CD1c-positive myeloid dendritic cell (primary cell): ENCODE measurements at regions not wholly inside any gene's neighbourhood (a gene's known extent, or its start where the extent isn't known, plus 50 kb on each side); places are given as distances from the start of the nearest gene placed in this dataset.
A peak's percentile ranks its signal among the peaks of the same experiment; 100 is the strongest.

Experiments used
- DNase-seq: peaks from one replicate; pipeline ENCODE4 v3.0.0-alpha.2; 2016; ENCODE audit errors: extremely low spot score

DNA sequence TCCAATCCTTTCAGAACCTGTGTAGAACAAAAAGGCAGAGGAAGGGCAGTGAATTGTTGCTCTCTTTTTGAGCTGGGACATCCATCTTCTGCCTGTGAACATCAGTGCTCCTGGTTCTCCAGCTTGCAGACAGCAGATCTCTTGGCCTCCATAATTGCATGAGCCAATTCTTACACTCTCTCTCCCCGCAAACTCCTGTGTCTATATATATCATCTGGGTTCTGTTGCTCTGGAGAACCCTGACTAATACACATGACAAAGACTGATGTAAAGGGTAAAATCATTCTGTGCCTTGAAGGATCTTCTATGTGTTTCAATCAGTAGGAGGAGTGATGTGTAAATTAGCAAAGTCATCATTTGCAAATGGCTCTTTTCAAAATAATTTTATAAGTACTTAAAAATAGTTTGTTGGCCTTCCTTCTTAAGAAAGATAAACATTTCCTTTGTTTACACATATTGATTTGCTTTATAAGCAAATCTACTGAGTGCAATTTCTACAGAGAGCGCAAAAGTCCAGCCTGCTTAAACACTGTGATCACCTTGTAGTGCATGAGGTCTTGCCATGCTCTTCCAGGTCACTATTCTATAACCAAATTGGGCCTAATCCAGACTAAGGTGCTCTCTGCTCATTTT is 154.9 kb upstream of the ANKRD28 start:
- no peak for DNase-seq

DNA sequence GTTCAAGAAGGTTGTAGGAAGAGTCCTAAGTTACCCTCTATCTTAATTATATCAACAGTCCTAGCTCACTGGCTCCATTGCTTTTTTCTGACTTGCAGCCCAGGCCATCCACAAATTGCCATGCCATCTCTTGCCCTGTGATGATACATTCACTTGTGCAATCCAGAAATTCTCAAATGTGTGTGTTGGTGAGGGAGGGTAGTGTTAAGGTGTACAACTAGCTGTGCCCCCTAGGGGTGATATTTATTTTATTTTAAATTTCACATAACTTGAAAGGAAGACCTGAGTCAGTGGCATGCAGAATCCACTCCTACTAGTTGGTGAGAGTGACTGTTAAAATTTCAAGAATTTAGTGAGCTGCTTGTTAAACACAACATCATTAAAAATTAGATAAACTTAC is 156.1 kb upstream of the ANKRD28 start:
- no peak for DNase-seq

DNA sequence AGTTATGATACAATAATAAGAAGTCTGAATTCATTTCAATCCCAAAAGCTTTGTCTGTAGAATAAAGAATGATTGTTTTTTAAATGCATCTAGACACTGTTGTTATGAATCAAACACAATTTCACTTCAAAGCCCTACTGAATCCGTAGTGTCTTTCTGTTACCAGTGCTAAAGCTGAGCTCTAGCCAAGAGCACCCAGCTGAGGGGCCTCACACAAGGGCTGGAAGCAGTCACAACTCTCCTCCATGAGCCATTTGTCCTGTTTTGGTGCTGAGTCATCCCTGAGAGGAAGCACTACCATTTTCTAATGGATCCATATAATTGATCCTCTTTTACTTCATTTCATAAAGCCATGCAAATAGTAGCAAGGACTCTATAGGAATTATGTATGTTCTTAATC is 158.2 kb upstream of the ANKRD28 start:
- no peak for DNase-seq

DNA sequence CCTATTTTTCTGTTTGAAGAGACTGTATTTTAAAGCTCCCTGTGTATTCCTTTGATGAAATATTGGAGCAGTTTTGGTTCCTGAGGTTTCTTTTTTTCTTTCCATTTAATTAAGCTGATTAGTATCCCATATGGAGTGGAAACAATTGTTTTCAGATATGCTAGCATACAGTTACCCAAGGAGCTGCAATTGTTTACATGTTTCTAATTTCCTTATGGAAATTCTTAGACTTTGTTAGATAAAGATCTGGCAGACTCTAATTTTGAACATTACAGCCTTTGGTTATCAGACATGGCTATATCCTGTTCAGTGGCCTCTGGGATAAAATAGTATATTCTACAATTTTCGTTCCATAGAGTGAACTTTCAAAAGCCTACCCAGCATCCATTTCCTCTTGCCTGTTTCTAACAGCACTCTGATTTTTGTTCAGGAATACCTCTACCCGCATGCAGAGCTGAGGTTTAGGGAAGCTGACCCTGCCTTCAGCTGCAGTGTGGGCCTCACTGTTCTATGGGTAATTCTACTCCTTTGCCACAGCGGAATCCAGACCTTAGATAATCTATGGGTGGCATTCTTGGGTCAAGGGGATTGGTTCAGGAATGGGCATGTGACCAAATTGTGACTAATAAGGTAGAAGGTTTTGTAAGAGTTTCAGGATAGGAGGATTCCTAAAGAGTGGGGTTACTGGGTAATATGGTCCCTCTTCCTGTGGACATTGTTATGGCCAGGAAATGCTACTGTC is 161.1 kb upstream of the ANKRD28 start:
- DNase-seq: no peak

DNA sequence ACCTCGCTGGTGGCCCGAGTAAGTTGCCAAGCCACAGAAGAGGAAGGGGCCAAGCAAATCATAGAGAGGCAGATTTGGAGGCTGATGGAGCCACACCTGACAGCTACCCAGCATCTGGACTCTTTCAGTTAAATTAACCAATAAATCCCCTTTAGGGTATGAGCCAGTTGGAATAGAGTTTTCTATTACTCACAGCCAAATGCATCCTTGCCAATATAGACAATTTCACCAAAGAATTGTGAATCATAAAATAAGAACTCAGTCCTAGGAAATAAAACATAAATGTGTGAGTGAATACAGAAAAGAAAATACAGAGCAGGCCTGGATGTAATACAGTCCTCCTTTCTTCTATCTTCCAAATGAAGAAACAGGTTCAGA is 161.6 kb upstream of the ANKRD28 start:
- DNase-seq: no peak

DNA sequence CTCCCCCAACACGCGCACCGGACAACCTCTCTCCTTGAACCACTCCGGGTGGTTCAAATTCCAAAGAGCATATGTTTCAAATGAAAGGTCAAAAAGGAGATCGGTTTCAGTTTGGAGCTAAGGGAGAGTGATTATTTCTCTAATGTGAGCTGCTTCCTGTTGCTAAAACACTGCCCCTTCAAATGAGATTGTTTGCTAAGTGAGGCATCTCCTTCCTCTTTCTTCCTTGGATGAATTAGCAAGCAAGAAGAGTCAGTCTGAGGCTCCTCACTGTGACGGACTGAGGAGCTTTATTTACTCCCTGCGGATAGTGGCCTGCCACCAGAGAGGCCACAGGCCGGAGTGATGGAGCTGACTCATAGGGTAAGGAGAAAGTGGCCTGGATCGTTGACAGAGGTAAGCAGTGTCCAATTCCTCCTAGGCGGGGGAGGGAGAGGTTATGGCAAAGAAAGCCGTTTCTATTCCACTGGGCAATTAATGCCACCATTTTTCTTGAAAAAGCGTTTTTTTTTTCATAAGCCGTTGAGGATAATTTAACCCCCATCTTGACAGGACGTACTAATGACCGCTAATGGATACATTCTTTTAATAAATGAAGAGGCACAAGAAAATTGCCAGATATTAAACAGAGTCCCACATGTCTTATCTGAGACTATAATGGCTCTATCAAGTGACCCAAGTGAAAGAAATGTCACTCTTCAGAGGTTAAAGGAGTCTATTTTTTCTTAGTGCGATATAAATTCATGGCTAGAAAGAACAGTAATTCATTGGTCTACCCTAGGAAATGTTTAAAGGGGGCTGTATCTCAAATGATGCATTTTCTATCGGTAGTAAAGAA is 167.0 kb upstream of the ANKRD28 start:
- DNase-seq: peak; percentile 29

DNA sequence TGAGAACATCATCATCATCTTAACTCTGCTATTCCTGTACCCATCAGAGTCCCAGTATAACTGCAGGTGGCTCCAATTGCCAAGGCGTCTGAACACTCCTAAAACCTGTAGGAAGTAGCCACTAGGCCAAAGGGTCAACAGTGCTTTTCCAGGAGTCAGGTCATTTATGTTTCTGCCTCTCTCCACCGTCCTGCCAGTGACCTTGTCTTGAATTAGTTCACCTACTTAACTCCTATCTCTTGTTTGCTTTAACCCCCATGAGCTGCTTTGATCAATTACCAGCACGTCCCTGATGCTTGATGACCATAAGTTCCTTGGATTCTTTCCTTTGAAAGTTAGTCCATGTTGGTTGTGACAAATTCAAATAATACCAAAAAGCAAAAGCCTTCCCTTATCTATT is 169.8 kb upstream of the ANKRD28 start:
- no peak for DNase-seq

DNA sequence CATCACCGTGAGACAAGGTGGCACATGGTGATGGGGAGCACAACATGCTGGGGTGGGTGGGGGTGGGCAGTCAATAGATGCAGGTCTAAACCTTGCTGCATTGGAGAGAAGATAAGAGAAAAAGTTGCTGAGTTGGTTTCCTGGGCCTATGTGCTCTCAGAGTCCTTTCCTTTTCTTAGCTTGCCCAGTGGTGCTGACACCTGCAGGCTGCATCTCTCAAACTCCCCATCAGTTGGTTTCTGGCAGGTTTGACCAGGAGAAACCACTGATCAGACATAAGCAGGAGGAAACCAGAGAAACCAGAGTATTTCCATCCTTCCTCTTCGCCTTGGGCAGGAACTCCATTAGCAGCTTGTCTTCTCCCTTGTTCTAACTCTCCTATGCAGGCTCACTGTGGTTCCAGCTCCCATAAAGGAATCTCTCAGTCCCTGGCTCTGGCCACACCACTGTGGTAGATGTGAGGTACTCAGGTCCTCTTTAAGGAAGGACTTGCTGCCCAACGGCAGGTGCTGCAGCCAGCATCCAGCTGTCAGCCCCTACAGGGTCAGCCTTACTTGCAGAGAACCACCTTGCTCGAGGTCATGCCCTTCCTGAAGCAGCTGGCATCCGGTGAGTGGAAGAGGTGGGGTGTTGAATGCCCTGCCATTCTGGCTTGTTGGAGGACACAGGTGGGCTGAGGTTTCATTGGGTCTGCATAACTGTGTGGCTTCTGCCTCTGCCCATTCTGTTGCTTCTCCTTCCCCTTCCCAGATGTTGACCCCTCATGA is 172.3 kb upstream of the ANKRD28 start:
- DNase-seq: no peak

DNA sequence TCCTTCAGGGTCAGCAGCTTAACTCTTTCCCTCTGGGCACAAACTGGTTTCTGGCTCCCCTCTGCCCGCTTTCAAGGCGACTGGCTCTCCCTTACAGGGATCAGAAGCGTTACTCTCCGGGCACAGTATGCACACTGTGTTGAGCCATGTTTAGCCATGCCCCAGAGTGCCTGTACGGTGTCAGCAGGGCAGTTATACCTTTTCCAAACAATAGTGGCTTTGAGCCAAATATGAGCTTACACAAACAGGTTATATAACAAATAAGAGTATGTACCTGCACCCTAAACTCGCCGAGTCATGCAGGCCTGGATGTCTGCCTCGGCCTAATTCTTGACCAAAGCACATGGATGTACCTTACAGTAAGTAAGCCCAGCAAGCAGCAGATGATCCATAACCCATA is 175.6 kb upstream of the ANKRD28 start:
- no peak for DNase-seq

DNA sequence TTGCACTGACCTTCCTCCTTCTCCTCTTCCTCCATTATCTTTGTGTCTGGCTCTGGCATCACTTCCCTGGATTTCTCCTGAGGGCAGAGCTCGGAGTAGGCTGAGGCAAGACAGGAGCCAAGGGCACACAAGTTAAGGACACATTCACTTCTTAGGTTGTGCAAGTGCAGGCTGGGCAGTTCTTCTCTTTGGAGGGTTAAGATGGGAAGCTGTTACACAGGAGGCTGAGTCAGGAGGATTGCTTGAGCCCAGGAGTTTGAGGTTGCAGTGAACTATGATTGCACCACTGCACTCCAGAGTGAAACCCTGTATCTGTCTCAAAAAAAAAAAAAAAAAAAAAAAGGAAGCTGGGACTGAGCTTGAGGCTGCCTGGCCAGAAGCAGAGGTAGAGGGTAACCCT is 176.2 kb upstream of the ANKRD28 start:
- DNase-seq: peak; percentile 10

DNA sequence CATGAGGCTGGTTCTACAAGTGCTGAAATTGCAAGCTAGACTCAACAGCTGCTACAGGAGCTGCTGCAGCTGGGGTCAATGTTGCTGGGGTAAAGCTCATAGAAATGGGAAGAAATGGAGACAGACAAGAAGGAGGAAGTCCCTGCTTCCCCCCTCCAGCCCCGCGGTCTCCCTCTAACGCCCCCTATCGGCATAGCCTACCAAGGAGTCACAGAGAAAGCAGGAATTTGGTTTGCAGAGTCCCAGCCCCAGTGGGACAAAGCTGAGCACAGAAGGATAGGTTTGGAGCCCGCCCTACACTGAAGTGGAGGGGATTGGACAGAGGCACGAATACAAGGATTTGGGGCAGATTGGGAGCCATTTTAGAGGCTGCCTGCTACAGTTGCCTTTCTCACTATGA is 176.9 kb upstream of the ANKRD28 start:
- DNase-seq: peak; percentile 23

DNA sequence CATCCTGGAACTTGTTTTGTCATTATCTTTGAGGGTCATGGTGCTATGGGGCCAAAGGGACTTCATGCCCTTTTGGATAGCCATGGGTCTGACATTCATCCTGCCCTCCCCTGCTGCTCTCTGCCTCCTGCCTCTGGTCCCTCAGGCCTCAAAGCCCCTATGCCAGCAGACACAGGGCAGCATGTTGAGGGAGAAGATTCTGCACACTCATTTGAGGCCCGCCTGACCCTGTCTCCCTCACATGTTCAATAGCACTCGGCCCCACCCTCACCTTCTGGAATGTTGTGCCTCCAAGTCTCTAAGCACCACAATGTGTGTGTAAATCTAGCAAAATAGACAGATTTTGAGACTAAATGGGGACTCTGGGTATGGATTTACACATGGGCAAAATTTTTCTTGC is 178.7 kb upstream of the ANKRD28 start:
- no peak for DNase-seq

DNA sequence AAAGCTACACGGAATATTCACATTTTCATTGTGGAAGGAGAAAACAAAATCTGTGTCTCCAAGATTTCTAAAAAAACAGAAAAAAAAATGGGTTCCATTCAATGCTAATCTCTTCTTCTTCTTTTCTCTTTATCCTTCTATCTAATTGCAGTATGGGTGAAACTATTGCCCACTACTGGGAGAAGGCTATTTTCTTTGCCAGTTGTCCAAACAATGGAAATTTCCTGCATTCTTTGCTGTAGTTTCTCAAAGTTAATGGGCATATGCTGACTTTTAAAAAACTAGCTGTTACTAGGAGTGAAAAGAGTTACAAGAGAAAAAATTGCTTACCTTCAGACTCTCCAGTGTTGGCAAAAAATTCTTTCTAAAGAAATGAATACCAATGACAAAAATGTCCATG is 179.3 kb upstream of the ANKRD28 start:
- DNase-seq: no peak

DNA sequence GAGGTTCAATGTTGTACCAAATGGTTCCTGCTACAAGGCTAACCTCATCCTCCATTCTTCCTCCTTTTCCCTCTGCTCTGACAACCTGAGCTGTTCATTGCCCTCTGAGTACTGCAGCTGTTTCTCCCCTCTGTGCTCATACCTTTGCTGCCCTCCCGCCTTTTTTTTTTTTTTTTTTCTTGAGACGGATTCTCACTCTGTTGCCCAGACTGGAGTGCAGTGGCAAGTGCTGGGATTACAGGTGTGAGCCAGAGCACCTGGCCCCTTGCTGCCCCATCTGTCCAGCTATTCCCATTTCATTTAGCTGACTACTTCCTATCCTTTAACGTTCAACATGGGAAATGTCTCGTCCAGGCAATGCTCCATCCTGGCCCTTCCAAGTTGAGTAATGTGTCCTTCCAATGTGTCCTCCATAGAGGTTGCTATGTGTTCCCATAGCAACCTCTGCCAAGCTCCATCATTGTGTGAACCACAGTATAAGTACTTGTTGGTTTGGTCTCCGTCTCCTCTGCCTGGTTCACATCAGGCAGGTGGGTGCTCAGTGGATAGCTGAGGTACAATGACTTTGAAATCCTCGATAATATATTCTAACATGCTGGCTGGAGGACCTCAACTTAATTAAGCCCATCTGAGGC is 179.9 kb upstream of the ANKRD28 start:
- DNase-seq: no peak

DNA sequence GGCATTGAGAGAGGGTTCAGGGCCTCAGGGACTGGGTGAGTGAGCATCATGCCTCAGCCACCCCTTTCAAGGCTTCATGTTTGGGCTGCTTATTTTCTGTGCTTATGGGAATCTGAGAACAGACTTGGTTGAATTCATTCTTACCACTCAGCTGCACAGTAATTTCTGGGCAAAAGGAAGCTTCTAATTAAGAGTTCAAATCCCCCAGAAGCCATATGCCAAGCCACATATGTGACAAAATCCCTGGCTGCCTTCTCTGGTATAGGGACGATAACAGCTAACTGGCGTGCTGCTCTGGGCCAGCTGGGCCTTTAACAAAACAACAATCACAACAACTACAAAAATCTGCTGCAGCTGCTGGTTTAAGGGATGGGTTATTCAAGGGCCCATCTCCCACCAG is 181.0 kb upstream of the ANKRD28 start:
- DNase-seq: no peak

DNA sequence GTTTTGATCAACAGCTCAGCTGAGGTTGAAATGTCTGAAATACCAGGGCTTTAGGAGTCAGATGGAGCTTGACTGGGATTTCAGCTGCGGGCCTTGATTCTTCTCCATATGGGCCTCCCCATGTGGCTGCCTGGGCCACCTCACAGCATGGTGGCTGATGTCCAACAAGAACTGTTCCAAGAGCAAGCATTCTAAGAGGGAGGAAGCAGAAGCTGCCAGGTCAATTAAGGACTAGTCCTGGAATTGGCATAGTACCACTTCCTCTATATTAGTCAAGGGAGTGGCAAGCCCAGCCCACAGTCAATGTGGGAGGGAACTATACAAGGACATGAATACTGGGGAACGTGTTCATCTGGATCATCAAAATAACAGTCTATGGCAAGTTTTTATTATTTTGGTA is 181.7 kb upstream of the ANKRD28 start:
- DNase-seq: peak; percentile 74

DNA sequence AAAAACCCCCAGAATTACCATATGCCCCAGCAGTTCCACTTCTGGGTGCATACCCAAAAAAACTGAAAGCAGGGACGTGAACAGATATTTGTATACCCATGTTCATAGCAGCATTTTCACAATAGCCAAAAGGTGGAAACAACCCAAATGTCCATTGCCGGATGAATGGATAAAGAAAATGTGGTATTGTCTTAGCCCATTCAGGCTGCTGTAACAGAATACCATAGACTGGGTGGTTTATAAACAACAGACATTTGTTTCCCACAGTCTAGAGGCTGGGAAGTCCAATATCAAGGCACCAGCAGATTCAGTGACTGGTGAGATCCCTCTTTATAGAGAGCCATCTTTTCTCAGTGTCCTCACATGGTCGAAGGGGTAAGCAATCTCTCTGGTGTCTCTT is 182.1 kb upstream of the ANKRD28 start:
- no peak for DNase-seq

DNA sequence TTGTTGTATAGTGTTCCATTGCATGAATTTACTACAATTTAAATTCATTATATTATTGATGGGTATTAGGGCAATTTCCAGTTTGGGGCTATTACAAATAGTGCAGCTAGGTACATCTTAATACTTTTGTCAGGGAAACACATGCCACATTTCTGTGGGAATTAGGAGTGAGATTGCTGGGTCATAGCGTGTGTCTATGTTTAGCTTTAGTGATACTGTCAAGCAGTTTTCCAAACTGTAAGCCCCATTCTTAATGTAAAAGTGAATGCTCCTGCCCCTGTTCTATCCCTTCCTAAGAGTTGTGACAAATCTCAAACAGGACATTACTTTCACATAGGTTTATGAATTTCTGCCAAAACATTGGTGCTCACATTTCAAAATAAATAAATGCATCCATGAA is 184.5 kb upstream of the ANKRD28 start:
- no peak for DNase-seq

DNA sequence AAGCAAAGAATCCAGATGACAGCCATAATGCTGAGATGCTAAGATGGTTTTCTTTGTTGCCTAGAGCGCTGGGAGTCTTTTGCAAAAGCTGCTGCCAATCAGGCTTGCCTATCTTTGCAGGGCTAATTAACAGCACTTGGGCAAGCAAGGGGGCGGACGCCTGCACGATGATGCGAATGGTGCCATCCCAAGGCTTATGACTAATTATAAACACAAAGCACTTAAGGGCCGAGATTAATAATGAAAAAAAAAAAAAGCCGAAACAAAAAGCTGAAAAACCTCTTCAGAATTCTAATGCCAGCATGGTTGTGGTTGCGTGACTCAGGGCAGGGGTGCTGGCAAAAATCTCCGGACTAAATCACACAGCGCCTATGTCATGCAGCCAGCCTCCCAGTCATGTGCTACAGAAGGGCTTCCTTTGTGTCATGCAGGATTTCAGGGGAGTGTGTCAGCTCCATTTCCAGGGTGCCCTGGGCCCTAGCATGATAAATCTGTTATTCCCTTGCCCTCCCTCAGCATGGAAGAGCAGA is 185.0 kb upstream of the ANKRD28 start:
- no peak for DNase-seq

DNA sequence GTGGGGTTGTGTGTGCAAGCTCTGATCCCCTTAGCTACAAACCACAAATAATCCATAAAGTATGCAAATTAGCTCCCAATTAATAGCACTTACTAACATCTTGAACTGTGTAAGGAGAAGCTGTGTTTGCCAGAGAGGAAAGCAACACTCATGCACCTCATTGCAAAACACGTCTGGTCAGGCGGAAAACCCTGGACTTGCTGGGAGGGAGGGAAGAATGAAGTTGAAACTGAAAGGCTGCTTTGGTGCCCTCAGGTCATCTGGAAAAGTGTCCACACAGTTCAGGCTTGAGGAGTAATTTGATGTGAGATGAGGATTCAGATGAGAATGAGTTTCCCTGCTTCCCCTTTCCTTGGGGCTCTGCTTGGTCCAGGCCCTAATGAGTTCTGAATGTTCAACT is 185.5 kb upstream of the ANKRD28 start:
- DNase-seq: no peak

DNA sequence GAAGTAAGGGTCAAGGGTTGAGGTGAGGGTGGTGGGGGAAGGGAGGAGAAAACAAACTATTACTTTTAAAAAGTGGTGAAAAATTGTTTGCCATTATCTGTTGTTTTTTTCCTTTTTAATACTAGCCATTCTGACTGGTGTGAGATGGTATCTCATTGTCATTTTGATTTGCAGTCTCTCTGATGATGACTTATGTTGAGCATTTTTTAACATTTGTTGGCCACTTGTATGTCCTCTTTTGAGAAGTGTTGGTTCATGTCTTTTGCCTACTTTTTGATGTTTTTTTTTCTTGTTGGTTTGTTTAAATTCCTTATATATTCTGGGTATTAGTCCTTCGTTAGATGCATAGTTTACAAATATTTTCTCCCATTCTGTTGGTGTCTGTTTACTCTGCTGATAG is 185.9 kb upstream of the ANKRD28 start:
- no peak for DNase-seq

DNA sequence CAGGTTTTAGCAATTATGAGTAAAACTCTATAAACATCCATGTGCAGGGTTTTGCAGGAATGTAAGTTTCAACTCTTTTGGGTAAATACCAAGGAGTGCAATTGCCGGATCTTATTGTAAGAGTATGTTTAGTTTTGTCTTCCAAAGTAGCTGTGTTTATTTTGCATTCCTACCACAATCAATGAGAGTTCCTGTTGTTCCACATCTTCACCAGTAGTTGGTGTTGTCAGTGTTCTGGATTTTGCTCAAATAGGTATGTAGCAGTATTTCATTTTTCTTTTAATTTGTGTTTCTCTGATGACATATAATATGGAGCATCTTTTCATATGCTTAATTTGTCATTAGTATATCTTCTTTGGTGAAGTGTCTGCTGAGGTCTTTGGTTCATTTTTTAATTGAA is 185.1 kb upstream of the GALNT15 start:
- no peak for DNase-seq
